Sigmoid colon (tissue), 4 donors: ENCODE measurements at regions not wholly inside any gene's neighbourhood (a gene's known extent, or its start where the extent isn't known, plus 50 kb on each side); places are given as distances from the start of the nearest gene placed in this dataset.

Source experiments
- EP300 ChIP-seq, 4 donors: sonication (generic); formaldehyde crosslinking; IDR thresholded peaks; one replicate each; pipeline ENCODE4 v1.6.1; 2017; ENCODE audit warnings: antibody characterized with exemption in 4 of 4
- POLR2A ChIP-seq, 2 donors: fragments of 450-650 bp; IDR thresholded peaks; one replicate each; pipeline ENCODE4 v1.6.1; 2016; ENCODE audit warnings: antibody characterized with exemption in 2 of 2, mild to moderate bottlenecking in 2 of 2, moderate library complexity in 2 of 2
- POLR2AphosphoS5 ChIP-seq, 4 donors: sonication (generic); formaldehyde crosslinking; IDR thresholded peaks; one replicate each; pipeline ENCODE4 v1.6.1; 2017; ENCODE audit warnings: antibody characterized with exemption in 4 of 4
- TF ChIP-seq, protein P1 (sequence below), 4 experiments: fragments of 450-650 bp in 3 of 4; fragments of 200-600 bp in 1 of 4; IDR thresholded peaks; one replicate each; pipeline ENCODE4 v1.5.1; 2016 to 2019; ENCODE audit warnings: antibody characterized with exemption in 4 of 4, mild to moderate bottlenecking in 3 of 4, moderate library complexity in 2 of 4

DNA sequence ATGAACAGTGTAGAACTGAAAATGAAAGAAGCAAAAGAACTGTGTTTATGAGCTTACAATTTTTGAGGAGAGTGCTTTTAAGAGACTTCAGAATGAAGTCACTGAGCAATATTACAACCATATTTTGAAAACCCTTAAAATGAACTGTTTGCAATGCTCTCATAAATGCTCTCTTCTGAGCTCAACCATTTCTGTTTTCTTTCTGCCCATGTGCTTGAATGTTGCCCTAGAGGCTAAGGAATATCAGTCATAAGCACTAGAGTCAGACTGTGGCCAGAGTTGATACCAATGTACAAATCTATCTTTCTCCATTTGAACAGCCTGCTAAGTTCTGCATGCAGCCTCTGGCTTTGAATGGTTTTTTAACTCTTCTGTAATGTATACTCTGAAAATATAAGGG is 1092.8 kb downstream of the PCDH9 start:
- TF ChIP-seq, protein P1, sequence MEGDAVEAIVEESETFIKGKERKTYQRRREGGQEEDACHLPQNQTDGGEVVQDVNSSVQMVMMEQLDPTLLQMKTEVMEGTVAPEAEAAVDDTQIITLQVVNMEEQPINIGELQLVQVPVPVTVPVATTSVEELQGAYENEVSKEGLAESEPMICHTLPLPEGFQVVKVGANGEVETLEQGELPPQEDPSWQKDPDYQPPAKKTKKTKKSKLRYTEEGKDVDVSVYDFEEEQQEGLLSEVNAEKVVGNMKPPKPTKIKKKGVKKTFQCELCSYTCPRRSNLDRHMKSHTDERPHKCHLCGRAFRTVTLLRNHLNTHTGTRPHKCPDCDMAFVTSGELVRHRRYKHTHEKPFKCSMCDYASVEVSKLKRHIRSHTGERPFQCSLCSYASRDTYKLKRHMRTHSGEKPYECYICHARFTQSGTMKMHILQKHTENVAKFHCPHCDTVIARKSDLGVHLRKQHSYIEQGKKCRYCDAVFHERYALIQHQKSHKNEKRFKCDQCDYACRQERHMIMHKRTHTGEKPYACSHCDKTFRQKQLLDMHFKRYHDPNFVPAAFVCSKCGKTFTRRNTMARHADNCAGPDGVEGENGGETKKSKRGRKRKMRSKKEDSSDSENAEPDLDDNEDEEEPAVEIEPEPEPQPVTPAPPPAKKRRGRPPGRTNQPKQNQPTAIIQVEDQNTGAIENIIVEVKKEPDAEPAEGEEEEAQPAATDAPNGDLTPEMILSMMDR (IDR thresholded peaks at IDR 0.05), result no peak
- TF ChIP-seq POLR2AphosphoS5 (IDR thresholded peaks at IDR 0.05), result no peak
- no peak for TF ChIP-seq POLR2A (IDR thresholded peaks at IDR 0.05)
- no peak for TF ChIP-seq EP300 (IDR thresholded peaks at IDR 0.05)
